ENCODE measurements at regions not wholly inside any gene's neighbourhood (a gene's known extent, or its start where the extent isn't known, plus 50 kb on each side); places are given as distances from the start of the nearest gene placed in this dataset.
"Not testable (repeated sequence)": the region's sequence is repeated elsewhere in the genome, so short reads cannot be mapped to it uniquely, and the experiment has no call there.

DNA sequence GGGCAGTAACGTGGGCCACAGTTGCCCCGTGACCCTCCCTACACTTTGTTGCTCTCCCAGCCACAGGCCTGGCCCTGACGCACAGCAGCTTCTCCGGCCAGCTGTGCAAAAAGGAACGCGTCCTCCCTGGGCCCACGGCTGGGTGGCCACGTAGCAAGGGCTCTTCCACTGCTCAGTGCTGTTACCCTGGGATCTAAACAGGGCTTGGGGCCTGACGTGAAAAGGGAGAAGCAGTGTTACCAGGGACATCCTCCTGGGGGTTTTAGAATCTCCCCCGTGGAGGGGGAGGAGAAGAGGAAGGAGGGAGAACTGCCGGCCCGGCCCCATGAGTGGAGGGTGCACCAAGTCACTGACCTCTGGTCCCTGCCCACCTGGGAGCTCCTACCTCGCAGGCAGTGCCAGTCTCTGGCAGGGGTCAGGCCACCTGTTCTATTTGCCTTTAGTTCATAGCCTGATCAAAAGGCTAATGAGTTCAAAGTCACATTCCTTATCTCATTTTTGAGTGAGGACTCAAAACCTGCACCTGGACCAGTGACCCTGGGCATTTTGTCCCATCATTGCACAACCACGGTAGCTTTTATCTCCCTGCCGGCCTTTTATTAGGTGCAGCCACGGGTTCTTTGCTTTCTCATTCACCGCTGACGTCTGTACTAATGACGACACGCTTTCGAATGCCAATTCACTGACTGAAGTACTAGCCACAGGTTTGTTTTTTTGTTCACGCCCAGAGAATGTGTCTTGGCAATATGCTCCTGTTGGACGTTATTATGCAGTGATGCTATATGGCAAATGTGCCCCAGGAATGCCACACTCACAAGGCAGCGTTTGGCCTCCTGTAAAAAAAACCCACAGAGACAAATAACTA lies 4424.6 kb upstream of the TPTE start:
- not testable (repeated sequence) for DNase-seq

GRCh38 chr21:6097736-6098135 lies 4423.6 kb upstream of the TPTE start:
- DNase-seq: not testable (repeated sequence)

GRCh38 chr21:6098191-6098935 lies 4423.0 kb upstream of the TPTE start:
- not testable (repeated sequence) for DNase-seq

GRCh38 chr21:6101588-6101987 lies 4419.8 kb upstream of the TPTE start:
- DNase-seq: not testable (repeated sequence)

GRCh38 chr21:6104546-6104945 lies 4416.8 kb upstream of the TPTE start:
- DNase-seq: not testable (repeated sequence)

DNA sequence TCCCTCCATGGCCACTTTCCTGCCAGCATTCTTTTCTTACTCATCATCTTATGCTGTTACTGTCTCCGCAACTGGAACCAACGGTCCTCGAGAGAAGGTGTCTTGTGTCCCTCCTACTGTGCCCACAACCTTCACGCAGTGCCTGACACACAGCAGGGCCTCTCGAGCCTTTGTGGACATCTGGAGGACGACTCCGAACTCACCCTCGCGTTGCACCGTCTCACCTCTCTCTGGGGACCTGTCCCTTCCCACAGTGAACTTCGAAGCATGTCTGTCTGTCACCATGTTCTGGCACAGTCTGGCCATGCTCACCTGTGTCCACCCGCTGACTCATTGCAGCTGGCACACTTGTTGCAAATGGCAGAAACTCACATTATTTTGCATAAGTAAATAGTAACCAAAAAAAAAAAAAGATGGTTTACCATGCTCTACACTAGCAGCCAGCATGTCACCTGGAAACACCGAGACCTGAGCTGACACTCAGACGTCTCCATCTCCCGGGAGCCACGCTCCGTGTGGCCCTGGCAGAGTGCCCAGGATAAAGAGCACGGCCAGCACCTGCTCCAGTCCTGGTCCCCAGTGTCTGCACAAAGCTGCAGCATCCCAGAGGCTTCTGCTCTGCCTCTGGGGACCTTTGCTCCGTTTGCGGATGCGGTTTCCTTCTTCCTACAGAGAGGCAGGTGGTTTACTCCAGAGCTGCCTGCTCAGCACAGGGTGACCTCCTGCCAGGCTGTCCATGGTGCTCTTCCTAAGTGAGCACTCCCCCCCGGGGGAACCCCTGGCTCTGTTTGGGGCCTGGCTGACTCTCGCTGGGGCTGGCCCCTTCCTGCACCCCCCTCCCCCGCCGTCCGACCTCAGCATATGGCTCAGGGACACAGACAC lies 4414.5 kb upstream of the TPTE start:
- DNase-seq: not testable (repeated sequence)

DNA sequence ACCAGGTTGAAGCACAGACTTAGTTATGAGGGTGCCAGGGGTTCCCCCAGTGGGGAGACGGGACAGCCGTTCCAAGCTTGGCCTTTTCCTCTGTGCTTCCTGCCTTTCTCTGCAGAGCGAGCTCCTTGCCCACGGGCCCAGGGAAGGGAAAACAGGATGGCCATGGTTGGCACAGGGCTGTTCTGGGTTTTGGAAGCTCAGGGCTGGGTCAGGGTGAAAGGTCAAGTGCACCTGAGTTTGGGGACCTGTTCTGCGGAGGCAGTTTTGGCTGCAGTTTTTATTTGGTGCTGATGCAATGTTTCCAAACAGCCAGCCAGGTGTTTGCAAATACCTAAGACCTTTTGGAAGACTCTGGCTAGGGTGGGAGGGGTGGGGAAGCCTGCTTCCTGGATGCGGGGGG lies 4412.5 kb upstream of the TPTE start:
- not testable (repeated sequence) for DNase-seq

DNA sequence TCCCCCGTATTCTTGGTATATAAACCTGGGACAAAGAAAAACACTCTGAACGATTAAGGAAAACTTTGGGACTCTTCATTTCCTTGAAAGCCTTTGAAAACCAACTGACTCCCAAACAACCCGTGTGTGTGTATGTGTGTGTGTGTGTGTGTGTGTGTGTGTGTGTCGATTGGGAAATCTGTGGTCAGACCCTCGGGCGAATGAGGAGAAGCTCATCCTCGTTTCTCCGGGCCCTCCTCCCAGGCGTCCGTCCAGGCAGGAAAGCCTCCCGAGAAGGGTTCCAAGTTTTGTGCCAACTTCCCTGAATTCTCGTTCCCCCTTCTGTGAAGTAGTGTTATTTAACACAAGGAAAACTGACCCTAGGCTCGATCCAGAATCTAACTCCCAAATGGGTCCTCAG lies 4411.6 kb upstream of the TPTE start:
- DNase-seq: peak in 1 of 2 donors; percentile 1

DNA sequence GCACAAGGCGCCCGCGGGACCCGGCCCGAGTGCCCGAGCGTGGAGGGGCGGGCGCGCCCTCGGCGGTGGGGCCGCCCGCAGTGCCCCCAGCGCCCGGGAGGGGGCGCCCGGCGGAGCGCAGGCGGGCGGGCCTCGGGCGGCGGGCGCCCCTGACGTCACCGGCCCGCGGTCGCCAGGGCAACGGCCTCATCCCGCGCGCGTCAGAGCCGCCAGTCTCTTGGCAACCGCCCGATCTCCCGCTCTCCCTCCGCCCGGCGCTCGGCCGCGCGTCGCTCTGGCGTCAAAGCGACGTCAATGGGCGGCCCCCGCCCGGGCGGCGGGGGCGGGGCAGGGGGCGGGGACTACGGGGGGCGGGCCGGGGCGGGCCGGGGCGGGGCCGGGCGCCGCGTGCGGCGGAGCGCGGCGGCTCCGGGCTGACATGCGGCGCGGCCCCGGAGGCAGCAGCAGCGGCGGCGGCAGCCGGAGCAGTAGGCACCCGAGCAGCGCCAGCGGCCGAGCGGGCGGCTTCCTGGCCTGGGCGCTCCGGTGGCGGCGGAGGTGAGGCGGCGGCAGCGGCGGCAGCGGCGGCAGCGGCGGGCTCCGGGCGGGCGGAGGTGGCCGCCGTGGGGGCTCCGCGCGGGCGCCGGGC lies 4410.6 kb upstream of the TPTE start:
- DNase-seq: not testable (repeated sequence)

- peak; percentile 10 for DNase-seq
Measured at GRCh38 chr21:6111354-6111753, 4410.0 kb upstream of the TPTE start.

DNA sequence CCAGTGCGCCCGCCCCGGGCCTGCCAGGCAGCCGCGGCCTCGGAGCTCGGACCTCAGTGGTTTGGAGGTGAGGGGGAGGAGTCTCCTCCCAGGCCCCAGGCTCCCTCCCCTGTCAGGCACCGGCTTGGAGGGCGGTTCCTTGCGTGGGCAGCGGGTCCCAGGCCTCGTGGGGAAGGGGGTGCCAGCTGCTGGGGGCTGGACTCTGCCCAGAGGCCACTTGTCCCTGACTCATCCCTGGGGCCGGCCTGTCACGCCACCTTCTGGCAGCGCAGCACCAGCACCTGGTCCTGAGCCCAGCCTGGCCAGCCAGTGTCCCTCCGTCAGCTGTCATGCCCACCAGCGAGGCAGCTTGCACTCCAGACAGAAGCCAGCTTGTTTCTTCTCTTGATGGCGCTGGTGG lies 4403.0 kb upstream of the TPTE start:
- DNase-seq: not testable (repeated sequence)

DNA sequence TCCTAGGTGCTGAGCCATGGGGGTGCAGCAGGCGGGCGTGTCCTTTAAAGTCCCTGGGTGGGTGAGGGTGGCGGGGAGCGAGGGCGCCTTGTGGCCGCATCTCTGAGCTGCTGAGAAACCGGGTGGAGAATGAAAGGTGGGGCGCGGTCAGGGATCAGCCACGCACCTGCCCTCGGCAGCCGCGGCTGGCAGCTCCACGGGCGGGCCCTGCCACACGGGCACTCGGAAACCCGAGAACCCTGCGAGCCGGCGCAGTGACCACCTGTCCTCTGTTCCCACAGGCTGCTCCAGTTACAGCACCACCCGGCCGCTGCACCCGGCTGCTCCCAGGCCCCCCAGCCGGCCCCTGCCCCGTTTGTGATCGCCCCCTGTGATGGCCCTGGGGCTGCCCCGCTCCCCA lies 4400.5 kb upstream of the TPTE start:
- not testable (repeated sequence) for DNase-seq

GRCh38 chr21:6122629-6123028 lies 4398.8 kb upstream of the TPTE start:
- peak; percentile 11 to 22 for DNase-seq

DNA sequence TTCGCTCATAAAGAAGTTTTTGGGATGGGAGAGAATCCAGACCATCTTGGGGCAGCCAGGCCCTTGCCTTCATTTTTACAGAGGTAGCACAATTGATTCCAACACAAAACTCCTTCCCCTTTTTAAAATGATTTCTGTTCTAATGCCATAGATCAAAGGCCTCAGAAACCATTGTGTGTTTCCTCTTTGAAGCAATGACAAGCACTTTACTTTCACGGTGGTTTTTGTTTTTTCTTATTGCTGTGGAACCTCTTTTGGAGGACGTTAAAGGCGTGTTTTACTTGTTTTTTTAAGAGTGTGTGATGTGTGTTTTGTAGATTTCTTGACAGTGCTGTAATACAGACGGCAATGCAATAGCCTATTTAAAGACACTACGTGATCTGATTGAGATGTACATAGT lies 4398.2 kb upstream of the TPTE start:
- DNase-seq: peak in 1 of 2 donors; percentile 14

- peak in 1 of 2 donors; percentile 2 for DNase-seq
Measured at GRCh38 chr21:6125549-6126240, 4395.7 kb upstream of the TPTE start.

DNA sequence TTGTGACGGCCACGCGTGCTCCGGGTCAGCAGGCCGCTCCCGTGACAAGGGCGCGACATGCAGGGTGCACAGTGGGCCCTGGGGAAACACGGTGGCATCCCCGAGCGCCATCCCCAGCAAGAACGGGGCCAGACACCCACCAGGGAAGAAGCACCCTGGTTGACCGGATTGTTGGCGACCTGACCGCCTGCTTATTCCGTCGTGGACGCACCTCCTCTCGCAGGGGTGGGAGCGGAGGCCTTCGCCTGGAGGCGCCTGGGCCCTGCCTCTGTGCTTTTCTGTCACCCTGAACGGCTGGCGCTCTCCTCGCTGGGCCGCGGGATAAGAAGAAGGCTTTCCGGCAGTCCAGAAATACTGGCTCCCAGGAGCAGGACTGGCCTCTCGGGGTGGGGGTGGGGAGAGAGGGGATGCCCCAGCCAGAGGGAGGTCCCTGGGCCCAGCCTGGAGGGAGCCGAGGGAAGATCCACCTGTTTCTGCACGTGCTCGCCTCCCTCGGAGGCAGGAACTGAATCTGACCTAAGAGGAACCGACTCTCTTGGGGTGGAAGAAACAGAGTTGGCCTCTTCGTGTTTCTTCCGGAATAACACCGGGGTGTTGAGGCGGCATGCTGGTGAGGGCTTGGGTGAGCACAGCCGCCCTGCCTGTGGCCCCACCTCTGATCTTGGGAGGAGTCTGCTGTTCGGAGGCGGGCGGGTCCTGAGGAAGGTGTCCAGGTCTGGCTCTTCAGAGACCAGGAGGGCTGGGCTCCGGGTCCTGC lies 4394.2 kb upstream of the TPTE start:
- peak in 1 of 2 donors; percentile 51 for DNase-seq

DNA sequence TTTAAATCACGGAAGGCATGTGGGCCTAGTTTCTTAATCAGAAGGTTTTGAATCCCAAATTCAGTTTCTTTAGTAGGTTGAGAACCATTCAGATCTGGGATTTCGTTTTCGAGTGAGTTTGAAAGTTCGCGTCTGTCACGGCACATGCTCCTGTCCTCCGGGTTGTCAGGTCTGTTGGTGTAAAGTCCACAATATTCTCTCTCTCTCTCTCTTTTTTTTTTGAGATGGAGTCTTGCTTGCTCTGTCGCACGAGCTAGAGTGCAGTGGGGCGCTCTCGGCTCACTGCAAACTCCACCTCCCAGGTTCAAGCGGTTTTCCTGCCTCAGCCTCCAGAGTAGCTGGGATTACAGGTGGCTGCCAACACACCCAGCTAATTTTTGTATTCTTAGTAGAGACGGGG lies 4390.6 kb upstream of the TPTE start:
- DNase-seq: not testable (repeated sequence)

- not testable (repeated sequence) for DNase-seq
Measured at GRCh38 chr21:6133373-6133772, 4388.0 kb upstream of the TPTE start.

DNA sequence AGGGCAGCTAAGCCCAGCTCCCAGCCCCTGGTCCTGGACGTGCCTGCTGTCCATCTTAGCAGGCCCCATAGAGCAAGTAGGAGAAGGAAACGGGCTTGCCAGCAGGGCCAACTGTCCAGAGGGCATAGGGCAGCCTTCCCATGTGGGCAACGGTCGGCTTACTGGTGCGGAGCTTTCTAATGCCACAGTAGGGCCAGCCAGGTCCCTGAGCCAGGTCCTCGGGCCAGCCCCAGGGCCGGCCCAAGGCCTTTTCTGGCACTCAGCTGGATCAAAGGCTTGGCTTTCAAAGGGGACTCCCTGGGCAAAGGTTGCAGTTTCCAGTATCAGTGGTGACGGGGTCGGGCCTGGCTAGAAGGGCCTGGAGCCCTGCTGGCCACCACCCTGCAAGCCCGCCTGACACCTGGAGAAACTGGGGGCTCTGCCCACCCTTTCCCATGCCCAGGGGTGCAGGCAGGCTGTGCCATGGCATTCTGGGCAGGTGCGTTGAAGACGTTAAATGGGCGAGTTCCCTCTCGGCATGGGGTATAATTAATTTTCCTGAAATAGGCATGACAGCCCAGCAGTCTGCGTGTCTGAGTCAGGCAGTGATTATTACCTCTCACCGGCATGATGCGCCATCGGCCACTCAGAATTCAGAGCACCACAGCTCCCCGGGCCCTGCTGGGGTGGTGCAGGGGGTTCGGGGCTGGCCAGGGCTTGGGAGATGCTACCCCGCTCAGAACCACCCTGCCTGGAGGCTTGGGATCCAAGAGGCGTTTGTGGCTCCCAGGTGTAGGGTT lies 4387.3 kb upstream of the TPTE start:
- not testable (repeated sequence) for DNase-seq

DNA sequence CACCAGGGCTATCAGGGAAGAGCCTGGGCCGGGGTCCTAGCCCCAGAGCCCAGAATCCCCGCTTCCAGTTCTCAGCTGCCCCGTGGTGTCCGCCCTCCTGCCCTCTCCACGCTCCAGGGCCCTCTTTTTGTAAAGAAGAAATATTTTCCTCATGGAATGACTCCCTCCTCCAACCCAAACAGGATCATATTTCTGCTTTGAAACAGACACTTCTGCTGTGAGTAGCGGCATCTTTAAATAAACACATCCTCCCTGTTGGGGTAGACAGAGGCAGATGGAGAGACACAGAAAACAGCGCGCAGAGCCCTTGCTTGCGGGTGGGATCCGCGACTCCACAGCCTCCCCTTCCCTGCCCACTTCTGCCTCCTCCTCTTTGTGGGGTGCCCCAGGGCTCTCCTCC lies 4384.7 kb upstream of the TPTE start:
- not testable (repeated sequence) for DNase-seq
